ENCODE measurements at regions not wholly inside any gene's neighbourhood (a gene's known extent, or its start where the extent isn't known, plus 50 kb on each side); places are given as distances from the start of the nearest gene placed in this dataset.

- no peak for FAIRE-seq
- DNase-seq (ENCODE audit: insufficient read length, low spot score), result no peak
- no peak for TF ChIP-seq CTCF (IDR thresholded peaks at IDR 0.05; ENCODE audit: insufficient read depth, missing control alignments)
Observed at GRCh38 chr6:150651808-150652470, 52.3 kb downstream of the PLEKHG1 start.

GRCh38 chr6:150652848-150653613 lies 53.3 kb downstream of the PLEKHG1 start:
- TF ChIP-seq CTCF (IDR thresholded peaks at IDR 0.05; ENCODE audit: insufficient read depth, missing control alignments), result no peak
- DNase-seq (ENCODE audit: insufficient read length, low spot score), result no peak
- no peak for FAIRE-seq

- no peak for TF ChIP-seq CTCF (IDR thresholded peaks at IDR 0.05; ENCODE audit: insufficient read depth, missing control alignments)
- DNase-seq (ENCODE audit: insufficient read length, low spot score), result no peak
- no peak for FAIRE-seq
Observed at GRCh38 chr6:150654608-150655007, 54.9 kb downstream of the PLEKHG1 start.

GRCh38 chr6:150656156-150656555 lies 56.5 kb downstream of the PLEKHG1 start:
- FAIRE-seq (no peak), DNase-seq (ENCODE audit: insufficient read length, low spot score) (no peak)
- TF ChIP-seq CTCF (IDR thresholded peaks at IDR 0.05; ENCODE audit: insufficient read depth, missing control alignments), result no peak

GRCh38 chr6:150658421-150658820 lies 58.7 kb downstream of the PLEKHG1 start:
- DNase-seq (ENCODE audit: insufficient read length, low spot score) (no peak), FAIRE-seq (no peak)
- no peak for TF ChIP-seq CTCF (IDR thresholded peaks at IDR 0.05; ENCODE audit: insufficient read depth, missing control alignments)

- no peak for FAIRE-seq
- no peak for TF ChIP-seq CTCF (IDR thresholded peaks at IDR 0.05; ENCODE audit: insufficient read depth, missing control alignments)
- DNase-seq (ENCODE audit: insufficient read length, low spot score), result no peak
Observed at GRCh38 chr6:150659046-150659763, 59.5 kb downstream of the PLEKHG1 start.

All from D721Med (cell line).